ENCODE measurements at regions not wholly inside any gene's neighbourhood (a gene's known extent, or its start where the extent isn't known, plus 50 kb on each side); places are given as distances from the start of the nearest gene placed in this dataset.

DNA sequence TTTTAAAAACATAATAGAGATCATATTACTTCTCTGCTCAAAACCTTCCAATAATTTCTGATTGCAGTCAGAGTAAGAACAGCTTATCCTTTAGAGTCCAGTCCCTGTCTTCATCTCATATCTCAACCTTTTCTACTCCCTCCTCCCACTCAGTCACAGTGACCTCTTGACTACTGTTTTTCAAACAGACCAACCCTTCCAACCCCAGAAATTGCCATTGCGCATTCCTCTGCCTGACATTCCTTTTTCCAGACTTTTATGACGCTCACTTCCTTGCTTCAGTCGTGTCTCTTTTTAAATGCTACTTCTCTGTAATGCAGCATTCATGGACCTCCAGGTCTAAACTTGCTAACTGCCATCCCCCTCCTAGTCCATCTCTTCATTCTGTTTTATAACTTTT lies 800.5 kb downstream of the BRINP1 start:
- Mint-ChIP-seq H3K4me1 (peaks cover 5% of the 10 kb centered on the region), H3K27ac (no peak overlapping the region), H3K36me3 (ENCODE audit: low read depth) (no peaks in the 10 kb centered on the region), H3K4me3 (no peak overlapping the region), H3K27me3 (ENCODE audit: insufficient read depth) (no peaks in the 10 kb centered on the region), H3K9me3 (no peaks in the 10 kb centered on the region)
- Histone ChIP-seq H3K9me3 (ENCODE audit: control insufficient read depth, low read length) (no peaks in the 10 kb centered on the region), H3K27me3 (ENCODE audit: control insufficient read depth, insufficient read depth, low read length, poor library complexity, severe bottlenecking) (no peaks in the 10 kb centered on the region), H3K9ac (ENCODE audit: extremely low read depth, low read length, poor library complexity, severe bottlenecking) (no peak overlapping the region), H3K36me3 (ENCODE audit: control insufficient read depth, insufficient read depth, low read length) (no peaks in the 10 kb centered on the region), H3K27ac (ENCODE audit: low read depth, low read length) (no peak overlapping the region), H3K4me3 (ENCODE audit: low read length) (no peak overlapping the region), H3K4me1 (ENCODE audit: control insufficient read depth, insufficient read depth, low read length) (no peaks in the 10 kb centered on the region)
- DNase-seq = no peak
- WGBS, 2 experiments (ENCODE audit: insufficient coverage in 1 of 2, insufficient read length in 1 of 2) = 70 to 93% methylated on average over 3 of the region's 3 CpGs
- TF ChIP-seq, protein P1, sequence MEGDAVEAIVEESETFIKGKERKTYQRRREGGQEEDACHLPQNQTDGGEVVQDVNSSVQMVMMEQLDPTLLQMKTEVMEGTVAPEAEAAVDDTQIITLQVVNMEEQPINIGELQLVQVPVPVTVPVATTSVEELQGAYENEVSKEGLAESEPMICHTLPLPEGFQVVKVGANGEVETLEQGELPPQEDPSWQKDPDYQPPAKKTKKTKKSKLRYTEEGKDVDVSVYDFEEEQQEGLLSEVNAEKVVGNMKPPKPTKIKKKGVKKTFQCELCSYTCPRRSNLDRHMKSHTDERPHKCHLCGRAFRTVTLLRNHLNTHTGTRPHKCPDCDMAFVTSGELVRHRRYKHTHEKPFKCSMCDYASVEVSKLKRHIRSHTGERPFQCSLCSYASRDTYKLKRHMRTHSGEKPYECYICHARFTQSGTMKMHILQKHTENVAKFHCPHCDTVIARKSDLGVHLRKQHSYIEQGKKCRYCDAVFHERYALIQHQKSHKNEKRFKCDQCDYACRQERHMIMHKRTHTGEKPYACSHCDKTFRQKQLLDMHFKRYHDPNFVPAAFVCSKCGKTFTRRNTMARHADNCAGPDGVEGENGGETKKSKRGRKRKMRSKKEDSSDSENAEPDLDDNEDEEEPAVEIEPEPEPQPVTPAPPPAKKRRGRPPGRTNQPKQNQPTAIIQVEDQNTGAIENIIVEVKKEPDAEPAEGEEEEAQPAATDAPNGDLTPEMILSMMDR (conservative IDR thresholded peaks at IDR 0.05) = no peak

DNA sequence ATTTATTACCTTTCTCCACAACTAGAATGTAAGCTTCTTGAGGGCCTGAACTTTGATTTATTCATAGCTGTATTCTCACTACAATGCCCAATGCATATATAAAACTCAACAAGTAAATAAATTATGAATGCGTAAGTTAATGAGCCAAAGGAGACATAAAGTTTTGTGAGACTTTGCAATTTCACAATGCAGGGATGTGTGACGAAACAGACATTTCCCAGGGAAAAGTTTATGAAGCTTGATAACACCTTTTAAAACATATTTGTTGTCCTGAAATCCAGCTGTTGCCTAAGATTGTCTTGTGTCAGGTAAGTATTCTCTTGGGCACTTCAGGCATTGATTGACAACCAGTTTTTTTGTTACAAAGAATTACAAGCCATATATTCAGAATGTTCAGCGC lies 800.1 kb downstream of the BRINP1 start:
- Mint-ChIP-seq H3K4me1 (peaks cover 5% of the 10 kb centered on the region), H3K27ac (no peak overlapping the region)
- no peak for DNase-seq

DNA sequence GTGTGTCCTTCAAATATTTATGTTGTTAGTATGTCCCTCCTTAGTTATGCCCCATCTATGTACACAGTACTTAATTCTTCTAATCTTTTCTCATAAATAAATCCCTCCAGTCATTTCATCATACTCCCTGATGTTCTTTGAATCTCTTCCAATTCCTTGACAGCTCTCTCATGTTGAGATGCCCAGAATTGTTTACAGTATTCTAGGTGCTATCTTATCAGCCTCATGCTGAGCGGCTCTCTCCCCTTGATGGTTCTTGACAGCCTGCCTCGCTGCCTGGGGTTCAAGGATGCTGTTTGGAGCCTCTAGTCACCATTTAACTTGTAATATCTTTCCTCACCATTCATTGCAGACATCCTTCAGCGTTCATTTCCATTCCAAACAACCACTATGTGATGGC lies 799.2 kb downstream of the BRINP1 start:
- H3K27ac Mint-ChIP-seq = no peak overlapping the region
- peak; percentile 58 for DNase-seq
- no peaks in the 10 kb centered on the region for H3K36me3 Mint-ChIP-seq (ENCODE audit: low read depth)
- Histone ChIP-seq H3K4me3 (ENCODE audit: low read length) (no peak overlapping the region), H3K27ac (ENCODE audit: low read depth, low read length) (no peak overlapping the region), H3K27me3 (ENCODE audit: control insufficient read depth, insufficient read depth, low read length, poor library complexity, severe bottlenecking) (no peaks in the 10 kb centered on the region), H3K4me1 (ENCODE audit: control insufficient read depth, insufficient read depth, low read length) (no peaks in the 10 kb centered on the region), H3K9me3 (ENCODE audit: control insufficient read depth, low read length) (no peaks in the 10 kb centered on the region), H3K36me3 (ENCODE audit: control insufficient read depth, insufficient read depth, low read length) (no peaks in the 10 kb centered on the region), H3K9ac (ENCODE audit: extremely low read depth, low read length, poor library complexity, severe bottlenecking) (no peak overlapping the region)
- H3K9me3 Mint-ChIP-seq = no peaks in the 10 kb centered on the region
- H3K4me1 Mint-ChIP-seq = peaks cover 5% of the 10 kb centered on the region
- 68 to 80% methylated on average over 2 to 3 of the region's 3 CpGs for WGBS, 2 experiments (ENCODE audit: insufficient coverage in 1 of 2, insufficient read length in 1 of 2)
- H3K4me3 Mint-ChIP-seq = no peak overlapping the region
- H3K27me3 Mint-ChIP-seq (ENCODE audit: insufficient read depth) = no peaks in the 10 kb centered on the region
- TF ChIP-seq, protein P1 (conservative IDR thresholded peaks at IDR 0.05) = no peak

More for the DNA sequence above, 800.1 kb downstream of the BRINP1 start:
- TF ChIP-seq, protein P1 (conservative IDR thresholded peaks at IDR 0.05) = no peak
- H3K4me1 ChIP-seq (ENCODE audit: control insufficient read depth, insufficient read depth, low read length) = no peaks in the 10 kb centered on the region
- Mint-ChIP-seq H3K9me3 (no peaks in the 10 kb centered on the region), H3K4me3 (no peak overlapping the region), H3K27me3 (ENCODE audit: insufficient read depth) (no peaks in the 10 kb centered on the region), H3K36me3 (ENCODE audit: low read depth) (no peaks in the 10 kb centered on the region)
- H3K27ac ChIP-seq (ENCODE audit: low read depth, low read length) = no peak overlapping the region
- no peak overlapping the region for H3K9ac ChIP-seq (ENCODE audit: extremely low read depth, low read length, poor library complexity, severe bottlenecking)
- H3K4me3 ChIP-seq (ENCODE audit: low read length) = no peak overlapping the region
- WGBS, 2 experiments (ENCODE audit: insufficient coverage in 1 of 2, insufficient read length in 1 of 2) = 96 to 100% methylated on average over 2 to 3 of the region's 3 CpGs
- no peaks in the 10 kb centered on the region for H3K27me3 ChIP-seq (ENCODE audit: control insufficient read depth, insufficient read depth, low read length, poor library complexity, severe bottlenecking)
- H3K36me3 ChIP-seq (ENCODE audit: control insufficient read depth, insufficient read depth, low read length) = no peaks in the 10 kb centered on the region
- no peaks in the 10 kb centered on the region for H3K9me3 ChIP-seq (ENCODE audit: control insufficient read depth, low read length)

Data from endodermal cell (in vitro differentiated cells).